ENCODE measurements at regions not wholly inside any gene's neighbourhood (a gene's known extent, or its start where the extent isn't known, plus 50 kb on each side); places are given as distances from the start of the nearest gene placed in this dataset.
"Not testable (repeated sequence)": the region's sequence is repeated elsewhere in the genome, so short reads cannot be mapped to it uniquely, and the experiment has no call there.

- no peaks in the 10 kb centered on the region for H3K79me2 ChIP-seq (ENCODE audit: insufficient read depth, low read length)
- H3K9me3 ChIP-seq (ENCODE audit: low read depth, low read length): no peaks in the 10 kb centered on the region
- H3K27ac ChIP-seq (ENCODE audit: low read depth, low read length): no peak overlapping the region
- H4K20me1 ChIP-seq (ENCODE audit: insufficient read depth, low read length): no peaks in the 10 kb centered on the region
- peak; percentile 78 for DNase-seq (ENCODE audit: insufficient read length, low spot score, missing footprints)
- H3K36me3 ChIP-seq (ENCODE audit: insufficient read depth, low read length): no peaks in the 10 kb centered on the region
- no peak overlapping the region for H3K4me3 ChIP-seq (ENCODE audit: insufficient read depth, low read length)
- no peaks in the 10 kb centered on the region for H3K27me3 ChIP-seq (ENCODE audit: insufficient read depth, low read length)
- H2AFZ ChIP-seq (ENCODE audit: low read length): no peak overlapping the region
- H3K4me1 ChIP-seq (ENCODE audit: insufficient read depth, low read length): no peaks in the 10 kb centered on the region
- H3K4me2 ChIP-seq (ENCODE audit: insufficient read depth, low read length): no peak overlapping the region
- TF ChIP-seq CTCF (IDR thresholded peaks at IDR 0.05; ENCODE audit: extremely low read depth, low read depth, low read length): no peak
These were observed 58.3 kb upstream of the IYD start for GRCh38 chr6:150310539-150310938.

GRCh38 chr6:150311149-150311944, 57.5 kb upstream of the IYD start:
- not testable (repeated sequence) for H3K36me3 ChIP-seq (ENCODE audit: insufficient read depth, low read length); H3K4me3 ChIP-seq (ENCODE audit: insufficient read depth, low read length); H3K4me1 ChIP-seq (ENCODE audit: insufficient read depth, low read length); H3K4me2 ChIP-seq (ENCODE audit: insufficient read depth, low read length); H3K27ac ChIP-seq (ENCODE audit: low read depth, low read length); H2AFZ ChIP-seq (ENCODE audit: low read length); DNase-seq (ENCODE audit: insufficient read length, low spot score, missing footprints); H4K20me1 ChIP-seq (ENCODE audit: insufficient read depth, low read length); H3K9me3 ChIP-seq (ENCODE audit: low read depth, low read length); H3K79me2 ChIP-seq (ENCODE audit: insufficient read depth, low read length); H3K27me3 ChIP-seq (ENCODE audit: insufficient read depth, low read length)

- no peaks in the 10 kb centered on the region for H3K27me3 ChIP-seq (ENCODE audit: insufficient read depth, low read length)
- H3K4me2 ChIP-seq (ENCODE audit: insufficient read depth, low read length): no peak overlapping the region
These were observed 56.4 kb upstream of the IYD start for GRCh38 chr6:150312395-150312794.

GRCh38 chr6:150312844-150313584, 55.8 kb upstream of the IYD start:
- TF ChIP-seq CTCF (IDR thresholded peaks at IDR 0.05; ENCODE audit: extremely low read depth, low read depth, low read length): no peak
- Histone ChIP-seq H3K4me1 (ENCODE audit: insufficient read depth, low read length) (no peaks in the 10 kb centered on the region), H3K27me3 (ENCODE audit: insufficient read depth, low read length) (no peaks in the 10 kb centered on the region), H4K20me1 (ENCODE audit: insufficient read depth, low read length) (no peaks in the 10 kb centered on the region), H3K27ac (ENCODE audit: low read depth, low read length) (no peak overlapping the region), H3K4me2 (ENCODE audit: insufficient read depth, low read length) (no peak overlapping the region), H2AFZ (ENCODE audit: low read length) (no peak overlapping the region), H3K36me3 (ENCODE audit: insufficient read depth, low read length) (no peaks in the 10 kb centered on the region), H3K79me2 (ENCODE audit: insufficient read depth, low read length) (no peaks in the 10 kb centered on the region), H3K9me3 (ENCODE audit: low read depth, low read length) (no peaks in the 10 kb centered on the region), H3K4me3 (ENCODE audit: insufficient read depth, low read length) (no peak overlapping the region)
- DNase-seq (ENCODE audit: insufficient read length, low spot score, missing footprints): no peak

More at GRCh38 chr6:150312395-150312794, 56.4 kb upstream of the IYD start:
- Histone ChIP-seq H3K4me3 (ENCODE audit: insufficient read depth, low read length) (no peak overlapping the region), H4K20me1 (ENCODE audit: insufficient read depth, low read length) (no peaks in the 10 kb centered on the region), H3K79me2 (ENCODE audit: insufficient read depth, low read length) (no peaks in the 10 kb centered on the region), H3K27ac (ENCODE audit: low read depth, low read length) (no peak overlapping the region), H3K9me3 (ENCODE audit: low read depth, low read length) (no peaks in the 10 kb centered on the region), H3K4me1 (ENCODE audit: insufficient read depth, low read length) (no peaks in the 10 kb centered on the region), H2AFZ (ENCODE audit: low read length) (no peak overlapping the region), H3K36me3 (ENCODE audit: insufficient read depth, low read length) (no peaks in the 10 kb centered on the region)
- no peak for TF ChIP-seq CTCF (IDR thresholded peaks at IDR 0.05; ENCODE audit: extremely low read depth, low read depth, low read length)
- DNase-seq (ENCODE audit: insufficient read length, low spot score, missing footprints): no peak

All from osteoblast (primary cell).